Stimulated activated CD4-positive, alpha-beta T cell treated with anti-CD3 and anti-CD28 coated beads, TNF-alpha, amount 100 ng/mL, for 4 hours (primary cell): ENCODE measurements at regions not wholly inside any gene's neighbourhood (a gene's known extent, or its start where the extent isn't known, plus 50 kb on each side); places are given as distances from the start of the nearest gene placed in this dataset.
"Not testable (repeated sequence)": the region's sequence is repeated elsewhere in the genome, so short reads cannot be mapped to it uniquely, and the experiment has no call there.

Source experiments
- DNase-seq, 3 experiments: peaks; one replicate each; pipeline ENCODE4 v3.0.0-alpha.2; 2020; ENCODE audit warnings: low read depth in 3 of 3

DNA sequence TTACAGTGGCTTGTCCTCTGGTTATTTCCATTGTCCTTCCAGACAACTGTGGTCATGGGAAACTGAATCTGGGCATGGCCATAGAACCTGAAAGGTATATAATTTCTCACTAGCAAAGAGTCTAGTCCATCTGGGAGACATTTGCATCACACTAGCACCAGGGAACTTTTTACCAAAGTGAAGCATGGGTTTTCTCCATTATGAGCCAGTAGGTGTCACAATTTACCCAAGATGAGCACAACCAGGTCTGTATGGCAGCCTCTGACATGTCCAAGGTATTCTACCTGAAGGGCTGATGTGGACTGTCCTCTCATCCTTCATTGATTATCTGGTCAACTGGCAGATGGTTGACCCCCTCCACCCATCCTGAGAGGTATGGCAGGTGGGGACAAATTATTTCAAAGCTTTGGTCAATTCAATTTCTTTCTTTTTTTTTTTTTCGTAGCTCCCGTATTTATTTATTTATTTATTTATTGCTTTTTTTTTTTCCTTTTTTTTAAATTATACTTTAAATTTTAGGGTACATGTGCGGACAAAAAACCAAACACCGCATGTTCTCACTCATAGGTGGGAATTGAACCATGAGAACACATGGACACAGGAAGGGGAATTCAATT lies 425.9 kb downstream of the TMEM135 start:
- no peak for DNase-seq

DNA sequence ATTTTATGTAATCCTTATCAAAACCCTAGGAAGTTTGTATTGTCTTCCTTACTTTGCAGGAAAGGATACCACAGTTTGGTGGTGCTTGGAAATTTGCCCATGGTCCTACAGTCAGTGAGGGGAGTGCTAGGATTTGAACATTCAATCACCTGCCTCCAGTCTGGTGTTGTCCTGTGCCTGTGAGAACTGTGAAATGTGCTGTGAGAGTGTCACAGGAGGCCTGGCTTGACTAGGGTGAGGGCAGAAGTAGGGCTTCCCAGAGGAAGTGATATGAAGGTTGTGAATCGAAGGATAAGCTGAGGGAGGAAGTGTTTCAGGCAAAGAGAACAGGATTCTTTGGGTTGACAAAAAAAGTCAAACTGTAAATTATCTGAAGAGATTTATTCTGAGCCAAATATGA lies 424.4 kb downstream of the TMEM135 start:
- DNase-seq: no peak

DNA sequence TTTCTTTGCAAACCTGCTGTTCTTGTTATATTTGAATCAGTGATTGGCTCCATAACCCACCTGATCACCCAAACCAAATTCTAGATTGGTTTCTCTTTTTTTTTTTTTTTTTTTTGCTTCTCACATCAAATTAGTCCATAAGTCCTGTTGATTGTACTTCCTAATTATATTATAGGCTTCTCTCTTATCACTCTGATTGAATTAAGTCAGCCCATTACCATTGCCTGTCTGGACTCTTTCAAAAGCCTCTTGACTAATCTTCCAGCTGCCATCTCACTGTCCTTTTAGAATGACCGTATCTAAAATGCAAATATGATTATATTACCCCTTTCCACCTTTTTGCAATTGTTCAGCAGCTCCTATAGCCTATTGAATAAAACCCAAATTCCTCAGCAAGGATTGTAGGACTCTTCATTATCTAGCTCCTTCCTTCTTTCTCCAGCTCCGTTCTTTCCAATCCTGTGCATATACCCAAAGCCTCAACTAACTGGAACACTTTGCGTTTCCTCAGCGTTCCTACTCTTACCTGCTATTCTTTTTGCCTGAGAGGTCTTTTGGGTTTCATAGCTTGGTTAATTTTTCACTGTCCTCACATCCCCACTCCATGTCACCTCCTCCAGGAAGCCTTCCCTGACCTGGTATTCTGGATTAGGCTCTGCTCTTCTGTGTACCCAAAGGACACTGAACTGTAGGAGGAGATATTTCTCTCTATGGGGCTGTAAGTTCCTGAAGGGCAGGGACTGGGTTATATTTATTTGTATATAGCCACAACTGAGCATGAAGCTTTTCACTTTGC lies 423.3 kb downstream of the TMEM135 start:
- no peak for DNase-seq

DNA sequence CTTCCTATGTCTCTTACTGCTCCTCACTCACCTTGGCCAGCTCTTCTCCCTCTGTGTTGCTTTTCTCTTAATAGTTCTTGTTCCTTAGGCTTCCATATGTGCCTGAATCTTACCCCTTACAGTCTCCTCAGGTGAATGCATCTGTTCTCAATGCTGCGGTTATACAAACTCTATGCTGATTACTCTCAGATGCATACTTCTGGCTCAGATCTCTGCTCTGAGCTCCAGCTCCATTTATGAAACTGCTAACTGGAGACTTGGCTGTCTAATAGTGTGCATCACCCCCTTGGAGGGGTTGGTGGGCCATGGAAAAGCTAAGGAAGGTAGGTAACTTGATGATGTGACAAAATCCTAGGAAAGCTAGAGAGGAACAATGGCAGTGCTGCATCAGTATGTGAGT lies 422.5 kb downstream of the TMEM135 start:
- DNase-seq: no peak

DNA sequence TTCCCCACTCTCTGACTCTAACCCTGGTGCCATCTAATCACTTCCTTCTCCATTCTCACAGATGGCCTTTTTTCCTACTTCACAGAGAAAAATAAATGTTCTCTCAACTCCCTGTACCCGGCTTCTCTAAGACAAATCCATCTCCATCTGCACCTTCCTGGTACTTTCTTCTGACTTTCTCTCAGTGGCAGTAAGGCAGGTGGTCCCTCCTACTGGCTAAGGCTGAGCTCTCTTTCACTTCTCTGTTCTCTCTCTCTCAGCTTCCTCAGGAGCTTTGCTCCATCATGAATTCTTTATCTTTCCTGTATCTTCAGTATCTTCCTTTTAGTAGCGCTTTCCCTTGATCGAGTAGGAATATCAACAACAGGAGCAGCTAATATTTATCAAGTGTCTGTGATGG lies 421.6 kb downstream of the TMEM135 start:
- DNase-seq: no peak

DNA sequence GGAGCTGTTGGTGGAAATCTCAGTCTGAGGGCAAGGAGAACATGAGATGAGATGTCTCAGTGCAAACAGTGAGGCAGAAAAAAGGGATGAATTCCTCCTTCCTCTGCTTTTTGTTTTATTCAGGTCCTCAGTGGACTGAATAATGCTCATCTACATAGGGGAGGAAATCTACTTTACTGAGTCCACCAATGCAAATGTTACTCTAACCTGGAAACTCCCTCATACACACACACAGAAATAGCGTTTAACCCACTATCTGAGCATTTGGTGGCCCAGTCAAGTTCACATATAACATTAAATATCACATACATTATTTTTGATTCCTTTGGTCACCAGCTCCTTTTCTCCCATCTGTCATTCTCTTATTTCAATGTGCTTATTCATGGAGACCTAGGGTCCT lies 418.8 kb downstream of the TMEM135 start:
- no peak for DNase-seq

DNA sequence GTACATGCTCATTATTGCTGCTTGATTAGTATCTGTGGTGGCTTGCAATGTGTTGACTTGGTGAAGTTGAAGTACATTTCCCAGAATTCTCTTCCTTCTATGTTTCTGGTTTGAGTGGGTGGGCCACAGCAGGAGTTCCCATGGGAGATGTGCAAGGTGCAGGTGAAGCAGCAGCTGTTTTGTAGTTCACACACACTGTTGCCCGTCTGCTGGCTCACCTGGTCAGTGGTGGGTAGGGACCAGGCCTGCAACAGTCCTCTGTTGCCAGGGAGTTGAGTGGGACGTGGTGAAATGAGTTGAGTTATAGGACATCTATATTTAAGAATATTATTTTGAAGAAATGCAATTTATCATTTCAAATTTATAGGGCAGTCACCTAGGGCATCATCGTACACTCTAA lies 417.4 kb downstream of the TMEM135 start:
- no peak for DNase-seq

DNA sequence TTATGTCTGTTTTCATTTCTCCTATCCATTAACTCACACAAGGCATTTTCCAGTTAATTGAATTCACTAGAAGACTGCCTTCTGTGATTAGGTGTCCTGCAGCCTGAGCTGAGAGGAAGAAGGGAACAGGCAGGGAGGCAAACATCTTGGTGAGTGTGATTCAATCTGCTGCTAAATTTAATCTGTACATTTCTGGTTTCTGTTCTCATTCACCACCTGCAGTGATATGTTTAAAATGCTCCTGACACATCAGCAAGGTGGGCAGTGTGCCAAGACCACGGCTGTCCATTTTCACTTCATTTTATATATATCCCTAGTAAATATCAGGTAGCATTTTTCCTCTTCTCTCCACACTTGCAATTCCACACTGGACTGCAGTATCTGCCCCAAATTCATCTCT lies 416.5 kb downstream of the TMEM135 start:
- no peak for DNase-seq

DNA sequence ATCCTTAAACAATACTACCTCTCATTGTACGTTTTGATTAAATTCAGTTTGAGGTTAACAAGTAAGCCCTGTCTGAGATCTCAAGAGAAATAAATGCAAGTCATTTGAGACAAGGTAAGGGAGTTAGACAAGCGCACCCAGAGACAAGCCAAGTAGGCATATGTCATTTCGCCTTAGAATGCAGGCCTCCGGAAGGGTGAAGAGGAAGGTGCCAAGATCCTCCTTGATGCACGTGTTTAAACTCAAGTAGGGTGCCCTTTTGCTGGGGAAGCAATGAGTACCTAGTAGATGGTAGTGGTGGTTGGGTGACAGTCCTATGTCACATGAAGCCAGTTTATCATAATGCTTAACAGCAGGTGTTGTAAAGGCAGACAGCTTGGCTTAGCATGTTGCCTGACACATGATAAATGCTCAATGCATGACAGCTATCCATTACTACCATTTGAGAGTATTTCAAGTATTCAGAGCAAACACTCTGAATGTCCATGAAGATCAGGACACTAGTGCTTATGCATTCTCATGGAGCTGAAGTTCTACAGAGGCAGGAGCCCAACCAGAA lies 415.9 kb downstream of the TMEM135 start:
- DNase-seq: no peak

DNA sequence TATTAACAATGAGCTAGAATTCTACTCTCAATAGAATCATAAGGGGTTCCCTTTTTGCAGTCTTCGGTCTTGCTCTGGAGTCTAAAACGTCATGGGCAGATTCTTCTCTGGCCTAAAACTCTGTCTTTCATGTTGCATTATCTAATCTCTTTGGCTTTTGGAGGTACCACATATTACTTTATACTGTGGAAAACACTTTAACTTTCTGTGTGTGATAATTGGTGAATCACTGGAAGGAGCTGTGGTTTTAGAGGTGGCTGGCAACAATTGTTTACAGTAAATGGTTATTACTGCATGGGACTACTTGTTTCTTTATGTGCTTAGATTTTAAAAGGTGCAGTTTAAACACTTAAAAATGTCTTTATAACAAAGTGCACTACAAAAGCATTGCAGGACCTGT lies 414.3 kb downstream of the TMEM135 start:
- DNase-seq: not testable (repeated sequence)

DNA sequence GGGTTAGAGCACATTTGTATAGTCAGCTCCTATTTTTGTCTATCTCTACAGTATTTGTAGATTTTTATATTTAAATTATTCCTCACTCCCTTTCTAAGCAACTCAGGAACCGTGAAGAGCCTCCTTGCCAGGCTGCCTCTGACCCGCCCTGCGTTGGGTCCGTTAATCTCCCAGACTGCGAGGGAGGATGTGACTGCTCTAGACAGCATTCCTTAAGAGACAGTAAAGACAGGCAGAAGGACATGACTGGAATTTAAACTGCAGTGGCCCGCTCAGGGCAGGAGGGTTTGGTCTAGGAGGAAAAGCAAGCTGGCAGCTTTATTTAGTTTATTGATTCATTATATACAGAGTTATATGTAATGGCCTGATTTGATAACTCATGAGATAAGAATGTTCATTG lies 413.7 kb downstream of the TMEM135 start:
- no peak for DNase-seq

DNA sequence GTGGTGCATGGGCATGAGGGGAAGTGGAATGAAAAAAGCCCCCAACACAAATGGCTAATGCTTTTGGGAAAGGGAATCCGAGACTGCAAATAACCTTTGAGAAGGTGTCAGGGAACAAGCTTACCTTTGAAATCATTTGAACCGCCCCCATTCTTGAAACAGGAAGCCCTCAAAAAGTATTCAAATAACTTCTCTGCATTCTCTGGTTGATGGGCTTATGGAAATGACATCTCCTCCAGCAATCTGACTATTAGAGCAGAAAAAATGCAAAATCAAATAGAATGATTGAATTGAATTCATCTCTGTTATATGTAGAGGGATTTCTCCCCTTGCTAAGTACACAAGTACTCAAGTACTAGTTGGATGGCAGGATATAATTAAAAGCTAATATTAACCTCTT lies 409.9 kb downstream of the TMEM135 start:
- no peak for DNase-seq

DNA sequence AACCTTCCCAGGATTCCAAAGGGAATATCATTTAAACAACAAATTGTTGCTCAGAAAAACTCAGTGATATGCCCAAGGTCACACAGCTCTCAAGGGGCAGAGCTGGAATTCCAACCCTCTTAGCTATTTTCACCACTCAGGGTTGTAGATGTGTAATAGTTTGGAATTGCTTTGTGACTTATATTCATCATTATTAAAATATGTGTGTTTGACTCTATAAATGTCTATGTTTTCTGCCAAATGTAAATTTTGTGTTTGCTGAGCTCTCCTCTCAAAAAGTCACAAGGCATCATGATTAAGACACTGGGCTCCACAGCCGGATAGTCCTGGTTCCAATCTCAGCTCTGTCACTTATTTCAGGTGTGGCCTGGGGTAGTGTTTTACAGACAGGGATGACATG lies 407.3 kb downstream of the TMEM135 start:
- no peak for DNase-seq

DNA sequence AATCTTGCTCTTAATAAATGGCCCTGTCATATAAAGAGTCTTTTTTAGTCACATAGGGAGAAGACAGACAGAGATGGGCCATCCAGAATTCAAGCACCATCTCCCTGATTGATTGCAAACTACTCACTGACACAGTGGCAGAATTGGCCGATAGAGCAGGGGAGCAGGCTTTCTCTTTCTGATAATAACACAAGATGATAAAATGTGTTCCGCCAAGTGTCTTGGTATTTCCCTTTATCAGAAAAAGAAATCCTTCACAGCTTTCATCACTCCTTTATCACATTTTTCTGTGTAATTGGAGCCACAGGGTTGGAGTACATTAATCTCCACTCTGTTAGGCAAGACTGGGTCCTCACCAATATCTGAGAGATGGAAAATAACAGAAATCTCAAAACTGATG lies 406.0 kb downstream of the TMEM135 start:
- no peak for DNase-seq

DNA sequence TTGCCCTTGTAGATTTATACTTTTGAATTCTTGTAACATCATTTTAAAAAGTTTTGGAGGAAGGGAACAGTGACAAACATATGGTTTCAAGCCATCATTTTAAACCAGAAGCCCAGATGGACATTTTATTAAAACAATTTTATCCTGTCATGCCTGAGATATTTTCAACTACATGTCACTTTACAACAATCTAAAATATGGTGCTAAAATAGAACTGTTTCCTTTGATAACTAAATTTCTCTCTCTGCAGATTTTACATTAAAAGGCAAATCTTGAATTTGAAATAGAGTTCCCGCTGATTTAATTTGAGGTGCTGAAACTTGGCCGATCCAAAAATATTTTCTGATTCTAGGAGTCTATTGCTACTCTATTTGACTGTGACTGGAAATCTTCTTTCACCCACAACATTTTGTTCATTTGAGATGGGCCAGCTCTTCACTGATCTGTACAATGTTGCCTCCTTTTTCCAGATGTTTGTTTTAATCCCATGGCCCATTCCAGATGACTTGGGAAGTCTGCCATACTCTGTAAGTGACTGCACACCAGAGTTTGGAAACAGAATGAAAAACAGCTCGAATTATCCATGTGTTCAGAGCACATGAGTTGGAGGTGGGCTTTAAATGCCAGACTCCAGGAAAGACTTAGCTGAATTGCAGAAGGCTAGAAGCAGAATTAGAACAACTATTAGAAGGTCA lies 402.5 kb downstream of the TMEM135 start:
- DNase-seq: no peak

DNA sequence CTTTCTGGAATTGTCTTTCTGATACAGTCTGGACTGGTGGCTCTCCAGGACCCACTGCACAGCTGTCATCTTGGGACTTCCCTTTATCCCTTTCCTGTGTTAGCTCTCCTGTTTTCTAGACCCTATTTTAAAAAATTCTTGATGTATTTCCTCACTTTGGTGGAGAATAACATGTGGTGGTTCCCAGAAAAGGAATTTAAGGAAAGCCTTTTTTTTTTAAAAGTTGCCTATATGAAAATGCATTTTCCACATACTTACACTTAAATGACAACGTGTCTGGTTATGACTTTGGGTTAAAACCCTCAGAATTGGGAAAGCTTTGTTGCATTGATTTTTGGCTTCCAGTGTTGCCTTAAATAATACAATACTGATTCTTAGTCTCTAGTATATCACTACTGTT lies 400.7 kb downstream of the TMEM135 start:
- DNase-seq: no peak

DNA sequence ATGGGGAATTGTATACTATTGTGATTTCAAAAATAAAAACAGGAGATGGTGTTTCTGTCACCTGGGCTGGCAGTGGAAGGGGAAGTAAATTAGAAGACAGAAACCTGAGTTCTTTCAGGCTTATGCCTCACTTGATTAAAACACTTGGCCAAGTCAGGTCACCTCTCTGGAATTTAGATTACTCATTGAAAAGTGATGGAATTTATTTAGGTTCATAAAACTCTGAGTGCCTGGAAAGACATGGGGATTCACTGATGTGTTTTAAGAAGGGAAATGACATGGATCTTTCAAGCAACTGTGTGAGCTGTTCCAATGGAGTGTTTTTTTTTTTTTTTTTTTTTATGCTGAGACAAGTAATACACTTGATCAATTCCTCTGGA lies 400.1 kb downstream of the TMEM135 start:
- no peak for DNase-seq

DNA sequence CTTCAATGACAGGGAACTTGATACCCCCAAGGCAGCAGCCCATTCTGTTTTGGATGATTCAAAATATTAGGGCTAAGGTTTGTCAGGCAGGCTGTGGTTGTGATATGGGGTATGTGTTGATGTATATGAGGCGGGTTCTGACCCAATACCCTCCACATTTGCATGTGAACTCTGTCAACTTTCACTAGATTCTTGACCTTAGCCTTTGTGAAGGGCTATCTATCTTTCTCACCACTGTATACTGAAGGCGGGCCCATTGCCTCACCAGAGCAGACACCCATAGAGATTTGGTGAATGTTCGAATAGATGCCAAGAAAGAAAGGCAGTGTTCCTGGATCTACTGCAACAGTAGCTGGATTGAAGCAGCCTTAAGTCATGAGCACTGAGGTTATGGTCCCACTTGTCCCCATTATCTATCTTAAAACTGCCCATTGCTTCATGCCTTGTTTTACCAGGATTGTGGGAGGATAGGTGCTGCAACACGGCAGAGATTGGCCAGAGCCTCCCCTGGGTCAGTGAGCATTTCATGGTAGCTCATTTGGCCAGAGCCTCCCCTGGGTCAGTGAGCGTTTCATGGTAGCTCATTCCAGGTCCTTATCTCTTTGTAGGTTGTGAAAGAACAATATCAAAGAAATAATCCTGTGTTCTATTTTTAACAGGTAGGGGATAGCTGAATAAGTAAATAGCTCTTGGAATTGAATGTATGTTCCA lies 399.6 kb downstream of the TMEM135 start:
- DNase-seq: no peak

DNA sequence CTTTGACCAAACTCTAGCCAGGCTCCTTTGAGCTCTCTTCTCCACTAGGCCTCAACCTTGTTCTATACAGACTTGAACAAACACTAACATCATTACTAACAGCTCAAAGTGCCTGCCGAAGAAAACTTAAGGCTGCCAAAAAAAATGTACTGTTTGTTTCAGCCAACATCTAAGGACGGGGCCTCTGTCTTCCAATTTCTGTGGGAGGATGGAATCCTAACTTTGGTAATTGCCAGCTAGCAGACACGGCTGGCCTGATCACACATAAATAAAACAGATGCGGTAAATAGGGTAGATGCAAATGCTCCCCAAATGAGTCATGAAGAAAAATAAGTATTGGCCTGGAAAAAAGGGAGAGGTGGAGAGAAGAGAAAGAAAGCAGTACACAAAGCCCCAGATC lies 394.3 kb downstream of the TMEM135 start:
- DNase-seq: no peak

DNA sequence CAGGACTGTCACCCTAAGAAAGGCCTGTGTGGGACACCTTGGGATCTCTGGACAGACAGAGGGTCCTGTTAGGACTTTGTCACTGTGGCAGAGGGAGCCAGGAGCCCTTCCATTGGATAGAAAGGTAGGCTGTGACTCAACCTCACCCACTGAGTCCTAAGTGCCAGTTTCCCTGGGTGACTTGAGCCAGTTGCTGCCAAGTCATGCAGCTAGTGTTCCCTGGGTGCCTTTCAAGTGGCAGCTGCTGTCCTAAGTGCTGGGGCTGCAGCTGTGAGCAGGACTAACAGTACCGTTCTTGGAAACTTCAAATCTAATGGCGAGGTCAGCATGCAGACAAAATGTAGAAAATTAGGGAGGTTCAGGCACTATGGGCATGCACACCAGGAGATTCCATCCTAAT lies 393.7 kb downstream of the TMEM135 start:
- DNase-seq: no peak

DNA sequence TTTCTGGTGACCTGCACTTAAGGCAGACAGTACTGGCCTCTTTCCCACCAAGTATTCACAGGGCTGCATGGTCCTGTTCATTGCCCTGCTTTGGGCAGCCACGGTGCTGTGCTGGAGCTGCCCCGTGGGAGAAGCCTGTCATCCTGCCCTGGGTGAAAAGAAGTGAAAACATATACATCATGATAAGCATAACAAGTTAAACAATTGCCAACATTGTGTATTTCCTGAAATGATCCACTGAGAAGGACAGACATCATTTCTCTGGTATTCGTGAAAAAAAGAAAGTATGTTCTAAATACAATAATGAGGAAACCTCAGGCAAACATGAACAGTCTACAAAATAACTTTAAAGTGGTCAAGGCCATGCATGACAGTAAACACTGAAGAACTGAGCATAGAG lies 393.1 kb downstream of the TMEM135 start:
- DNase-seq: no peak

DNA sequence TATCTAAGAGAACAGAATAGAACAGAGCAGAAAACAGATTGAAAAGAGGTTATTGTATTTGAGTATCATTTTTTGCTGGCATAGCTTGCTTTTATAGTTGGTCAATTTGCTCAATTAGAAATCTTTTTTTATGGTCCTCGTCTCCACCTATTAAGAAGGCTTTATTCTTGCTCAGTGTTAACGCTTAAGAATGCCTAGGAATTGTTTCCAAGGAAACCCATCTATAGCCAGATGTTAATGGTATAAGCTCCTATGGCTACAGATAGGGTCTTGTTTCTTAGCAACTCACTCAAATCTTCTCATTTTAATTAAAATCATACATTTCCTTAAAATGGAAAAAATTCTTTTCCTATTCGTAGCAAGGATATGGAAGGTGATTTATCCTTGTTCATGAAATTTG lies 392.3 kb downstream of the TMEM135 start:
- no peak for DNase-seq
